ENCODE measurements at regions not wholly inside any gene's neighbourhood (a gene's known extent, or its start where the extent isn't known, plus 50 kb on each side); places are given as distances from the start of the nearest gene placed in this dataset.
A peak's percentile ranks its signal among the peaks of the same experiment; 100 is the strongest.

GRCh38 chr5:87190041-87190440 is 77.6 kb upstream of the RASA1 start:
- H3K36me3 Mint-ChIP-seq (ENCODE audit: unreplicated experiment) = no peaks in the 10 kb centered on the region
- H3K9me3 Mint-ChIP-seq (ENCODE audit: unreplicated experiment) = no peaks in the 10 kb centered on the region
- no peak for DNase-seq (ENCODE audit: extremely low spot score, unreplicated experiment)
- peaks cover 11% of the 10 kb centered on the region for H3K27me3 Mint-ChIP-seq (ENCODE audit: unreplicated experiment)
- no peak overlapping the region for H3K4me3 Mint-ChIP-seq (ENCODE audit: unreplicated experiment)
- no peak for TF ChIP-seq CTCF (IDR thresholded peaks at IDR 0.05)
- H3K27ac Mint-ChIP-seq (ENCODE audit: unreplicated experiment) = no peak overlapping the region
- peaks cover 6% of the 10 kb centered on the region for H3K4me1 Mint-ChIP-seq (ENCODE audit: unreplicated experiment)

DNA sequence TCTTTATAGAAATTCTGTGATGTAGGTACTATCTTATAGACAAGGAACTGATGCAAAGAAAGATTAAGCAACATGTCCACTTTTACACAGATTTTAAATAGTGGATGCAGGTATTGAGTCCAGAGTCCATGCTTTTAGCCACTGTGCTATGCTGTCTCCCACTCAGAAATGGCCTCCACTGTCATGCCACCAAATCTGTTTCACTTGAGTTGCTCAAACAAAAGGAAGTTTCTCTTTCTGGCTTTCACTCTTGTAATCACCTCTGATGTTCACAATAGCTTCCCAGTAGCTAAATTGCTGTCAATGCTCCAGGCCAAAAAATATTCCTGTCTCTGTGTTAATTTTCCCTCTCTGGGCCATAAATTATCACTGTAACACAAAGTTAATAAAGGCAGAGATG is 77.0 kb upstream of the RASA1 start:
- Mint-ChIP-seq H3K36me3 (ENCODE audit: unreplicated experiment) (no peaks in the 10 kb centered on the region), H3K4me3 (ENCODE audit: unreplicated experiment) (no peak overlapping the region), H3K27me3 (ENCODE audit: unreplicated experiment) (peaks cover 11% of the 10 kb centered on the region), H3K9me3 (ENCODE audit: unreplicated experiment) (no peaks in the 10 kb centered on the region), H3K4me1 (ENCODE audit: unreplicated experiment) (peaks cover 13% of the 10 kb centered on the region), H3K27ac (ENCODE audit: unreplicated experiment) (no peak overlapping the region)
- no peak for DNase-seq (ENCODE audit: extremely low spot score, unreplicated experiment)
- no peak for TF ChIP-seq CTCF (IDR thresholded peaks at IDR 0.05)

- H3K9me3 Mint-ChIP-seq (ENCODE audit: unreplicated experiment) = no peaks in the 10 kb centered on the region
- peaks cover 8% of the 10 kb centered on the region for H3K27me3 Mint-ChIP-seq (ENCODE audit: unreplicated experiment)
- H3K4me1 Mint-ChIP-seq (ENCODE audit: unreplicated experiment) = peaks cover 16% of the 10 kb centered on the region
- H3K27ac Mint-ChIP-seq (ENCODE audit: unreplicated experiment) = no peak overlapping the region
- DNase-seq (ENCODE audit: extremely low spot score, unreplicated experiment) = no peak
- H3K4me3 Mint-ChIP-seq (ENCODE audit: unreplicated experiment) = no peak overlapping the region
- no peak for TF ChIP-seq CTCF (IDR thresholded peaks at IDR 0.05)
- no peaks in the 10 kb centered on the region for H3K36me3 Mint-ChIP-seq (ENCODE audit: unreplicated experiment)
Observed at GRCh38 chr5:87191645-87192044, 76.0 kb upstream of the RASA1 start.

DNA sequence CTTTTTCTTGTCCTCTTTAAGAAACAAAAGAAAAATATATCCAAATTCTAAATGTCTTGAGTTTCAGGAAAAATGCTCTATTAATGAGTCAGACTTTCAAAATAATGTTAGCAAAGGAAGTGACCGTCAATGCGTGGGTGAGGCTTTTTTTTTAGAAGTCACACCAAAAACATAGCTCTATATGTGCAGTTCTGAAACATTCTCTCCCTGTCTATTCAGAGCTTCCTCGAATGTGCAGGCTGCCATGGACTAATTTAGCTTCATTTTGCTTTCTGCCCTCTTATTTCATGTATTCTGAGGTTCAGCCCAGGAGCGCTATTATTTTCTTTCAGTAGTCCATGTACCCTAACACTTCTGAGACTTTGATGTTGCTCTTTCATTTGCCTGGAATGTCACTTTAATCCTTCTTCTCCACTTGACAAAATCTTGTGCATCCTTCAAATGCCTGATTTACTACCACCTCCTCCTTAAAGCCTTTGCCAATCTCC is 72.5 kb upstream of the RASA1 start:
- H3K36me3 Mint-ChIP-seq (ENCODE audit: unreplicated experiment) = no peaks in the 10 kb centered on the region
- H3K4me1 Mint-ChIP-seq (ENCODE audit: unreplicated experiment) = peaks cover 18% of the 10 kb centered on the region
- no peak for TF ChIP-seq CTCF (IDR thresholded peaks at IDR 0.05)
- no peaks in the 10 kb centered on the region for H3K27me3 Mint-ChIP-seq (ENCODE audit: unreplicated experiment)
- H3K9me3 Mint-ChIP-seq (ENCODE audit: unreplicated experiment) = no peaks in the 10 kb centered on the region
- H3K4me3 Mint-ChIP-seq (ENCODE audit: unreplicated experiment) = no peak overlapping the region
- H3K27ac Mint-ChIP-seq (ENCODE audit: unreplicated experiment) = peak overlapping the region; percentile 86
- DNase-seq (ENCODE audit: extremely low spot score, unreplicated experiment) = no peak

GRCh38 chr5:87195616-87196015 is 72.1 kb upstream of the RASA1 start:
- TF ChIP-seq CTCF (IDR thresholded peaks at IDR 0.05) = no peak
- Mint-ChIP-seq H3K4me1 (ENCODE audit: unreplicated experiment) (peaks cover 18% of the 10 kb centered on the region), H3K36me3 (ENCODE audit: unreplicated experiment) (no peaks in the 10 kb centered on the region), H3K27ac (ENCODE audit: unreplicated experiment) (peak overlapping the region; percentile 86), H3K9me3 (ENCODE audit: unreplicated experiment) (peaks cover 3% of the 10 kb centered on the region), H3K4me3 (ENCODE audit: unreplicated experiment) (no peak overlapping the region), H3K27me3 (ENCODE audit: unreplicated experiment) (no peaks in the 10 kb centered on the region)
- no peak for DNase-seq (ENCODE audit: extremely low spot score, unreplicated experiment)
